GM12878 (cell line): ENCODE measurements at regions not wholly inside any gene's neighbourhood (a gene's known extent, or its start where the extent isn't known, plus 50 kb on each side); places are given as distances from the start of the nearest gene placed in this dataset.

ENCODE experiments used
- ATAC-seq: fragments of 200-7000 bp; cut with Tn5 transposase; 3 replicates; pipeline ENCODE4 v1.9.1; 2020; ENCODE audit warnings: mild to moderate bottlenecking, moderate library complexity
- BruUV-seq: library from RNA; stranded (reverse); fragments of 400-500 nt; replicated peaks from 2 replicates; lab custom pipeline; 2021; lab: Mats Ljungman, UMichigan
- CTCF ChIA-PET: fragments of 300-600 bp; sonication (Branson Sonifier 250); formaldehyde crosslinking; extraction: SDS; loops from one replicate; lab custom pipeline; 2021; ENCODE audit warnings: inconsistent platforms; lab: Yijun Ruan, JAX
- POLR2A ChIA-PET: fragments of 350-600 bp; formaldehyde crosslinking; extraction: SDS; loops from one replicate; lab custom pipeline; 2021; ENCODE audit warnings: inconsistent platforms; lab: Charles Lee
- RAD21 ChIA-PET: fragments of 300-600 bp; sonication (Branson Sonifier 250); formaldehyde crosslinking; loops from one replicate; lab custom pipeline; 2023; ENCODE audit warnings: antibody characterized with exemption; ENCODE audit not compliant: unreplicated experiment; lab: Charles Lee
- SMC1A ChIA-PET: fragments of 300-600 bp; sonication (Branson Sonifier 250); formaldehyde crosslinking; loops from one replicate; lab custom pipeline; 2023; ENCODE audit not compliant: unreplicated experiment, uncharacterized antibody; lab: Charles Lee
- DNase-seq: peaks from one replicate; pipeline ENCODE4 v3.0.0-alpha.2; 2011; ENCODE audit warnings: low read depth, low spot score
- FAIRE-seq: peaks from 3 replicates; lab custom pipeline; 2011; peaks lifted over from hg19 to GRCh38; lab: Jason Lieb, UNC
- H2AFZ ChIP-seq: 2 replicates; pipeline ENCODE4 v1.6.0; 2011; ENCODE audit warnings: low read depth, low read length, control low read depth; ENCODE audit not compliant: control insufficient read depth
- H3K27ac ChIP-seq: 2 replicates; pipeline ENCODE4 v1.5.1; 2011; ENCODE audit warnings: control low read depth; ENCODE audit not compliant: control insufficient read depth, insufficient read depth
- H3K27me3 ChIP-seq, 2 experiments: replicated peaks in 1 of 2; 2 replicates each; pipeline versions ENCODE4 v1.6.0 to v1.6.1; 2011; ENCODE audit warnings: low read length in 1 of 2; ENCODE audit not compliant: control insufficient read depth in 2 of 2, insufficient read depth in 2 of 2
- H3K36me3 ChIP-seq, 2 experiments: 2 replicates each; pipeline ENCODE4 v1.5.1; 2011; ENCODE audit warnings: low read length in 1 of 2; ENCODE audit not compliant: control insufficient read depth in 2 of 2, insufficient read depth in 2 of 2
- H3K4me1 ChIP-seq: 2 replicates; pipeline ENCODE4 v1.6.1; 2011; ENCODE audit warnings: mild to moderate bottlenecking, low read length, moderate library complexity, mixed read lengths; ENCODE audit not compliant: control insufficient read depth, insufficient read depth
- H3K4me2 ChIP-seq: 2 replicates; pipeline ENCODE4 v1.6.0; 2011; ENCODE audit warnings: control low read depth; ENCODE audit not compliant: control insufficient read depth, insufficient read depth
- H3K4me3 ChIP-seq: fragments of 200-600 bp; sonication (generic); 2 replicates; pipeline ENCODE4 v1.5.1; 2016
- H3K79me2 ChIP-seq: 2 replicates; pipeline ENCODE4 v1.6.0; 2011; ENCODE audit warnings: low read length; ENCODE audit not compliant: control insufficient read depth, insufficient read depth
- H3K9ac ChIP-seq: 2 replicates; pipeline ENCODE4 v1.8.0; 2011; ENCODE audit warnings: low read length, control low read depth, mixed read lengths; ENCODE audit not compliant: control insufficient read depth, insufficient read depth
- H3K9me3 ChIP-seq: replicated peaks from 3 replicates; pipeline ENCODE4 v1.5.1; 2011; ENCODE audit warnings: mild to moderate bottlenecking, low read length; ENCODE audit not compliant: control insufficient read depth, insufficient read depth
- H4K20me1 ChIP-seq: 2 replicates; pipeline ENCODE4 v1.6.0; 2011; ENCODE audit not compliant: control insufficient read depth, insufficient read depth
- CBX3 ChIP-seq: fragments of 200-600 bp; sonication (generic); IDR thresholded peaks from 2 replicates; pipeline ENCODE4 v1.6.1; 2016; ENCODE audit warnings: low read depth, borderline replicate concordance
- GATAD2B ChIP-seq: fragments of 450-650 bp; conservative IDR thresholded peaks from 2 replicates; pipeline ENCODE4 v1.6.1; 2017; ENCODE audit warnings: low read depth, mild to moderate bottlenecking, moderate library complexity
- POLR2AphosphoS5 ChIP-seq: IDR thresholded peaks from 2 replicates; pipeline ENCODE4 v1.6.1; 2011; ENCODE audit warnings: mild to moderate bottlenecking, low read length, inconsistent platforms
- RAD51 ChIP-seq: fragments of 450-650 bp; IDR thresholded peaks from 2 replicates; pipeline ENCODE4 v1.6.1; 2016; ENCODE audit warnings: moderate library complexity, mild to moderate bottlenecking, inconsistent platforms
- RCOR1 ChIP-seq: conservative IDR thresholded peaks from 2 replicates; pipeline ENCODE4 v1.6.1; 2012; ENCODE audit warnings: low read depth, low read length, improper control_type of control experiment
- RFX5 ChIP-seq: IDR thresholded peaks from 2 replicates; pipeline ENCODE4 v1.6.1; 2011; ENCODE audit warnings: low read depth, low read length, improper control_type of control experiment
- SP1 ChIP-seq: IDR thresholded peaks from one replicate; pipeline ENCODE4 v1.6.1; 2011; ENCODE audit warnings: low read depth, low read length
- SUPT20H ChIP-seq: IDR thresholded peaks from 2 replicates; pipeline ENCODE4 v1.6.1; 2011; ENCODE audit warnings: low read depth, mild to moderate bottlenecking, low read length, moderate library complexity, borderline replicate concordance; ENCODE audit not compliant: control insufficient read depth
- ZSCAN29 ChIP-seq: fragments of 450-650 bp; IDR thresholded peaks from 2 replicates; pipeline ENCODE4 v1.6.1; 2017; ENCODE audit warnings: mild to moderate bottlenecking, moderate library complexity
- whole genome bisulfite sequencing: methylation state at CpG from one replicate; pipeline ENCODE4 v1.1.6; 2016; ENCODE audit warnings: low lambda C conversion rate; ENCODE audit not compliant: insufficient replicate concordance, insufficient coverage; ENCODE audit errors: missing lambda C conversion rate; 5-methylcytosine and 5-hydroxymethylcytosine counted together
- in situ Hi-C: fragments of 300-500 bp; cut with MboI; formaldehyde crosslinking; loops from 9 replicates; pipeline ENCODE4 v1.14.3; 2018; ENCODE audit warnings: mixed read lengths
- intact Hi-C: fragments of 100-400 bp; cut with micrococcal nuclease; formaldehyde crosslinking; loops from one replicate; pipeline ENCODE4 v1.14.2; 2022; ENCODE audit not compliant: unreplicated experiment
- TF ChIP-seq, protein P1 (sequence below): fragments of 450-650 bp; IDR thresholded peaks from 2 replicates; pipeline ENCODE4 v1.6.1; 2017; ENCODE audit warnings: low read depth, mild to moderate bottlenecking, moderate library complexity
- TF ChIP-seq, protein P2 (sequence below): fragments of 450-650 bp; IDR thresholded peaks from 2 replicates; pipeline ENCODE4 v1.6.1; 2017; ENCODE audit warnings: mild to moderate bottlenecking
- TF ChIP-seq, protein P3 (sequence below): IDR thresholded peaks from 2 replicates; pipeline ENCODE4 v1.6.1; 2011; ENCODE audit warnings: mild to moderate bottlenecking, low read depth, low read length, moderate library complexity; ENCODE audit not compliant: insufficient replicate concordance

DNA sequence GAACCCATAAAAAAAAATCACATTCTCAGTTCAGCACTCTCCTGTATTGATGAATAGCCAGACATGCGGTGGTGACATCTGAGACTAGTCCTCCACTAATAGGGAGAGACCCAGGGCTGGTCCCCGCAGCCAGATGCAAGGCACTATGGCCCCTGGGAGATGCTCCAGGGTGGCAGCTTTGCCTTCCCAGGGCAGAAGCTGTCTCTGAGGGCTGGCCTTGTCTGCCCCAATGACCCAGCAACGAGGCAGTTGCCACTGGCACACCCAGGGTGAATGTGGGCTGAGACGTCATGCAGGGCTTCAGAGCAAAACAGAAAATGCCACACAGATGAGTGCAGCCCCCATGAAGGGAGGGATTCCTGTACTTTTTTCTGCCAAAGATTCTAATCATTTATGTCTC, 50.1 kb upstream of the GDF10 start:
- Histone ChIP-seq H2AFZ (no peak overlapping the region), H3K4me3 (no peak overlapping the region), H3K4me1 (no peaks in the 10 kb centered on the region), H3K4me2 (no peak overlapping the region), H3K9ac (no peak overlapping the region), H3K36me3 (no peaks in the 10 kb centered on the region), H4K20me1 (no peaks in the 10 kb centered on the region), H3K9me3 (no peaks in the 10 kb centered on the region), H3K27me3 (no peaks in the 10 kb centered on the region; a peak in 2 of 4 replicates), H3K79me2 (no peaks in the 10 kb centered on the region), H3K27ac (no peak overlapping the region)
- no peak for DNase-seq
- CTCF ChIA-PET = no interaction called here
- RAD21 ChIA-PET = no interaction called here
- POLR2A ChIA-PET = no interaction called here
- in situ Hi-C loops (no loop called here), intact Hi-C loops (no loop called here)
- SMC1A ChIA-PET = no interaction called here
- no peak for FAIRE-seq
- 46% methylated on average over 4 of the region's 4 CpGs for WGBS
- BruUV-seq = no TSS peak
- no peak for TF ChIP-seq RFX5
- no peak for TF ChIP-seq RAD51
- TF ChIP-seq, protein P1, sequence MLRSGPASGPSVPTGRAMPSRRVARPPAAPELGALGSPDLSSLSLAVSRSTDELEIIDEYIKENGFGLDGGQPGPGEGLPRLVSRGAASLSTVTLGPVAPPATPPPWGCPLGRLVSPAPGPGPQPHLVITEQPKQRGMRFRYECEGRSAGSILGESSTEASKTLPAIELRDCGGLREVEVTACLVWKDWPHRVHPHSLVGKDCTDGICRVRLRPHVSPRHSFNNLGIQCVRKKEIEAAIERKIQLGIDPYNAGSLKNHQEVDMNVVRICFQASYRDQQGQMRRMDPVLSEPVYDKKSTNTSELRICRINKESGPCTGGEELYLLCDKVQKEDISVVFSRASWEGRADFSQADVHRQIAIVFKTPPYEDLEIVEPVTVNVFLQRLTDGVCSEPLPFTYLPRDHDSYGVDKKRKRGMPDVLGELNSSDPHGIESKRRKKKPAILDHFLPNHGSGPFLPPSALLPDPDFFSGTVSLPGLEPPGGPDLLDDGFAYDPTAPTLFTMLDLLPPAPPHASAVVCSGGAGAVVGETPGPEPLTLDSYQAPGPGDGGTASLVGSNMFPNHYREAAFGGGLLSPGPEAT = no peak
- TF ChIP-seq RCOR1 = no peak
- TF ChIP-seq ZSCAN29 = no peak
- TF ChIP-seq, protein P2, sequence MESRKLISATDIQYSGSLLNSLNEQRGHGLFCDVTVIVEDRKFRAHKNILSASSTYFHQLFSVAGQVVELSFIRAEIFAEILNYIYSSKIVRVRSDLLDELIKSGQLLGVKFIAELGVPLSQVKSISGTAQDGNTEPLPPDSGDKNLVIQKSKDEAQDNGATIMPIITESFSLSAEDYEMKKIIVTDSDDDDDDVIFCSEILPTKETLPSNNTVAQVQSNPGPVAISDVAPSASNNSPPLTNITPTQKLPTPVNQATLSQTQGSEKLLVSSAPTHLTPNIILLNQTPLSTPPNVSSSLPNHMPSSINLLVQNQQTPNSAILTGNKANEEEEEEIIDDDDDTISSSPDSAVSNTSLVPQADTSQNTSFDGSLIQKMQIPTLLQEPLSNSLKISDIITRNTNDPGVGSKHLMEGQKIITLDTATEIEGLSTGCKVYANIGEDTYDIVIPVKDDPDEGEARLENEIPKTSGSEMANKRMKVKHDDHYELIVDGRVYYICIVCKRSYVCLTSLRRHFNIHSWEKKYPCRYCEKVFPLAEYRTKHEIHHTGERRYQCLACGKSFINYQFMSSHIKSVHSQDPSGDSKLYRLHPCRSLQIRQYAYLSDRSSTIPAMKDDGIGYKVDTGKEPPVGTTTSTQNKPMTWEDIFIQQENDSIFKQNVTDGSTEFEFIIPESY = no peak
- no peak for TF ChIP-seq POLR2AphosphoS5
- TF ChIP-seq, protein P3, sequence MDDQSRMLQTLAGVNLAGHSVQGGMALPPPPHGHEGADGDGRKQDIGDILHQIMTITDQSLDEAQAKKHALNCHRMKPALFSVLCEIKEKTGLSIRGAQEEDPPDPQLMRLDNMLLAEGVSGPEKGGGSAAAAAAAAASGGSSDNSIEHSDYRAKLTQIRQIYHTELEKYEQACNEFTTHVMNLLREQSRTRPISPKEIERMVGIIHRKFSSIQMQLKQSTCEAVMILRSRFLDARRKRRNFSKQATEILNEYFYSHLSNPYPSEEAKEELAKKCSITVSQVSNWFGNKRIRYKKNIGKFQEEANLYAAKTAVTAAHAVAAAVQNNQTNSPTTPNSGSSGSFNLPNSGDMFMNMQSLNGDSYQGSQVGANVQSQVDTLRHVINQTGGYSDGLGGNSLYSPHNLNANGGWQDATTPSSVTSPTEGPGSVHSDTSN = no peak
- no peak for TF ChIP-seq SP1
- no peak for TF ChIP-seq GATAD2B
- TF ChIP-seq CBX3 = no peak
- no peak for TF ChIP-seq SUPT20H
- no peak for ATAC-seq
